Neural cell (in vitro differentiated cells): ENCODE measurements at regions not wholly inside any gene's neighbourhood (a gene's known extent, or its start where the extent isn't known, plus 50 kb on each side); places are given as distances from the start of the nearest gene placed in this dataset.

Source experiments
- H2AFZ ChIP-seq: fragments of 200-600, 300-800 bp; sonication (generic), shearing (Covaris generic); 2 replicates; pipeline ENCODE4 v1.6.0; 2014; ENCODE audit warnings: low read depth, mild to moderate bottlenecking, antibody characterized with exemption, low read length, moderate library complexity
- H3F3A ChIP-seq: fragments of 200-600 bp; shearing (Covaris generic); 2 replicates; pipeline ENCODE4 v1.6.1; 2016; ENCODE audit warnings: mild to moderate bottlenecking, moderate library complexity, mixed read lengths, antibody characterized with exemption, low read length; ENCODE audit not compliant: insufficient read depth, poor library complexity, severe bottlenecking
- H3K27ac ChIP-seq: fragments of 200-600, 300-800 bp; sonication (generic), shearing (Covaris generic); 2 replicates; pipeline ENCODE4 v1.5.1; 2014; ENCODE audit warnings: mild to moderate bottlenecking, low read length, moderate library complexity
- H3K27me3 ChIP-seq: fragments of 300-800, 200-600 bp; sonication (generic), shearing (Covaris generic); 2 replicates; pipeline ENCODE4 v1.6.0; 2014; ENCODE audit warnings: mild to moderate bottlenecking, low read depth, low read length, moderate library complexity; ENCODE audit not compliant: insufficient read depth
- H3K36me3 ChIP-seq: fragments of 300-800, 200-600 bp; sonication (generic), shearing (Covaris generic); 2 replicates; pipeline ENCODE4 v1.5.1; 2014; ENCODE audit warnings: mild to moderate bottlenecking, antibody characterized with exemption, low read length, moderate library complexity; ENCODE audit not compliant: insufficient read depth
- H3K4me2 ChIP-seq: fragments of 300-800, 200-600 bp; sonication (generic), shearing (Covaris generic); 2 replicates; pipeline ENCODE4 v1.6.0; 2014; ENCODE audit warnings: mild to moderate bottlenecking, low read length
- H3K4me3 ChIP-seq: fragments of 300-800, 200-600 bp; sonication (generic), shearing (Covaris generic); 2 replicates; pipeline ENCODE4 v1.5.1; 2014; ENCODE audit warnings: mild to moderate bottlenecking, low read length, moderate library complexity
- H3K79me2 ChIP-seq: fragments of 200-600 bp; shearing (Covaris generic); replicated peaks from 2 replicates; pipeline ENCODE4 v1.6.0; 2014; ENCODE audit warnings: mild to moderate bottlenecking, low read length, moderate library complexity; ENCODE audit not compliant: insufficient read depth
- H3K9ac ChIP-seq: fragments of 300-800, 200-600 bp; sonication (generic), shearing (Covaris generic); 2 replicates; pipeline ENCODE4 v1.6.1; 2016; ENCODE audit warnings: mild to moderate bottlenecking, low read length, mixed read lengths
- H3K9me2 ChIP-seq: fragments of 200-600 bp; shearing (Covaris generic); 2 replicates; pipeline ENCODE4 v1.6.1; 2016; ENCODE audit warnings: mild to moderate bottlenecking, low read length, mixed read lengths; ENCODE audit not compliant: insufficient read depth
- H3K9me3 ChIP-seq: fragments of 200-600, 300-800 bp; sonication (generic), shearing (Covaris generic); 2 replicates; pipeline ENCODE4 v1.6.1; 2016; ENCODE audit warnings: mild to moderate bottlenecking, mixed run types, low read length, moderate library complexity, mixed read lengths
- H4K20me1 ChIP-seq: fragments of 200-600 bp; shearing (Covaris generic); 2 replicates; pipeline ENCODE4 v1.6.1; 2016; ENCODE audit warnings: mild to moderate bottlenecking, mixed run types; ENCODE audit not compliant: insufficient read depth
- CTCF ChIP-seq: fragments of 450-650 bp; IDR thresholded peaks from 2 replicates; pipeline ENCODE4 v1.5.1; 2014; ENCODE audit warnings: antibody characterized with exemption, mild to moderate bottlenecking, moderate library complexity; ENCODE audit not compliant: poor library complexity, severe bottlenecking
- EP300 ChIP-seq: fragments of 450-650 bp; conservative IDR thresholded peaks from 2 replicates; pipeline ENCODE4 v1.6.1; 2014; ENCODE audit warnings: antibody characterized with exemption, mild to moderate bottlenecking, moderate library complexity; ENCODE audit not compliant: poor library complexity, severe bottlenecking
- EZH2 ChIP-seq: fragments of 200-600, 300-800 bp; shearing (Covaris generic), sonication (generic); IDR thresholded peaks from 2 replicates; pipeline ENCODE4 v1.6.1; 2014; ENCODE audit warnings: antibody characterized with exemption, low read length, borderline replicate concordance, mild to moderate bottlenecking; ENCODE audit not compliant: insufficient read depth, poor library complexity, severe bottlenecking
- MXI1 ChIP-seq: fragments of 450-650 bp; conservative IDR thresholded peaks from 2 replicates; pipeline ENCODE4 v1.6.1; 2014; ENCODE audit warnings: antibody characterized with exemption, mild to moderate bottlenecking; ENCODE audit not compliant: poor library complexity, severe bottlenecking
- POLR2AphosphoS5 ChIP-seq: IDR thresholded peaks from 2 replicates; pipeline ENCODE4 v1.6.1; 2012
- RAD21 ChIP-seq: fragments of 450-650 bp; conservative IDR thresholded peaks from 2 replicates; pipeline ENCODE4 v1.6.1; 2014; ENCODE audit warnings: antibody characterized with exemption, mild to moderate bottlenecking, moderate library complexity
- REST ChIP-seq: IDR thresholded peaks from 2 replicates; pipeline ENCODE4 v1.6.1; 2012; ENCODE audit warnings: borderline replicate concordance
- SMC3 ChIP-seq: fragments of 450-650 bp; conservative IDR thresholded peaks from 2 replicates; pipeline ENCODE4 v1.6.1; 2014; ENCODE audit warnings: antibody characterized with exemption, mild to moderate bottlenecking, moderate library complexity; ENCODE audit not compliant: poor library complexity
- TAF1 ChIP-seq: IDR thresholded peaks from 2 replicates; pipeline ENCODE4 v1.6.1; 2012; ENCODE audit warnings: low read depth

- no peaks in the 10 kb centered on the region for H3K79me2 ChIP-seq
- no peak overlapping the region for H3K4me2 ChIP-seq
- no peak overlapping the region for H3K27ac ChIP-seq
- no peak overlapping the region for H3K9ac ChIP-seq
- no peaks in the 10 kb centered on the region for H3F3A ChIP-seq
- TF ChIP-seq SMC3 (no peak), POLR2AphosphoS5 (no peak), RAD21 (no peak), EZH2 (no peak), REST (no peak), CTCF (no peak), TAF1 (no peak), EP300 (no peak), MXI1 (no peak)
- H4K20me1 ChIP-seq, result no peaks in the 10 kb centered on the region
- H3K27me3 ChIP-seq, result no peaks in the 10 kb centered on the region
- no peak overlapping the region for H2AFZ ChIP-seq
- H3K36me3 ChIP-seq, result no peaks in the 10 kb centered on the region
- H3K9me2 ChIP-seq, result no peaks in the 10 kb centered on the region
- no peaks in the 10 kb centered on the region for H3K9me3 ChIP-seq
- no peak overlapping the region for H3K4me3 ChIP-seq
Observed at GRCh38 chr5:175252234-175252805, 191.7 kb downstream of the DRD1 start.

- Histone ChIP-seq H3K27me3 (no peaks in the 10 kb centered on the region), H4K20me1 (no peaks in the 10 kb centered on the region), H3K4me3 (no peak overlapping the region), H3K4me2 (no peak overlapping the region), H3F3A (no peaks in the 10 kb centered on the region), H3K9me2 (no peaks in the 10 kb centered on the region), H3K79me2 (no peaks in the 10 kb centered on the region), H3K27ac (no peak overlapping the region), H2AFZ (no peak overlapping the region), H3K9ac (no peak overlapping the region), H3K36me3 (no peaks in the 10 kb centered on the region), H3K9me3 (no peaks in the 10 kb centered on the region)
- TF ChIP-seq CTCF (no peak), TAF1 (no peak), SMC3 (no peak), EZH2 (no peak), RAD21 (no peak), EP300 (no peak), POLR2AphosphoS5 (no peak), MXI1 (no peak), REST (no peak)
Observed at GRCh38 chr5:175250426-175250825, 193.6 kb downstream of the DRD1 start.
